Esophagus muscularis mucosa (tissue), 3 donors: ENCODE measurements at regions not wholly inside any gene's neighbourhood (a gene's known extent, or its start where the extent isn't known, plus 50 kb on each side); places are given as distances from the start of the nearest gene placed in this dataset.

Experiments
- POLR2A ChIP-seq: fragments of 450-650 bp; IDR thresholded peaks from one replicate; pipeline ENCODE4 v1.6.1; 2017; ENCODE audit warnings: antibody characterized with exemption, moderate library complexity, mild to moderate bottlenecking, low read depth
- POLR2AphosphoS5 ChIP-seq, 2 donors: sonication (generic); formaldehyde crosslinking; IDR thresholded peaks; one replicate each; pipeline ENCODE4 v1.6.1; 2017; ENCODE audit warnings: antibody characterized with exemption in 2 of 2
- TF ChIP-seq, protein P1 (sequence below), 3 experiments: fragments of 200-600 bp in 2 of 3; fragments of 450-650 bp in 1 of 3; sonication (generic) in 2 of 3; IDR thresholded peaks; one replicate each; pipeline ENCODE4 v1.5.1; 2017 to 2019; ENCODE audit warnings: antibody characterized with exemption in 3 of 3, mild to moderate bottlenecking in 2 of 3, moderate library complexity in 1 of 3

DNA sequence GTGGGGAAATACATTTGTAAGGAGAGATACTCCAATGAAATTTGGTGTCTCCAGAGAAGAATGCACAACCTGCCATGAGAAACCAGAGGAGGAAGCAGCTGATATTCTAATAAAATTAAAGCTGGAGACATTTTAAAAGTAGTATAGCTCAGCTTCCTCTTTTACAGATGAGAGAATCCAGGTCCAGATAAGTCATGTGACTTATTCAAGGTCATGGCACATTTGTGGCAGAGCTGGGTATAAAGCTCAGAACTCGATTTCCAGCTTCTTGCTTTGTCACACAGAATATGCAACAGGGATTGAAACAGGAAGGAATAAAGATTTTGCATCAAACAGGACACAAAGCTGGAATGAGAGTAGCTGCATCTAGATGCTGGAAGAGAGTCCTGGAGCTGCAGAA is 174.8 kb downstream of the EMP1 start:
- TF ChIP-seq POLR2A (no peak), POLR2AphosphoS5 (IDR thresholded peaks at IDR 0.05) (no peak)
- TF ChIP-seq, protein P1, sequence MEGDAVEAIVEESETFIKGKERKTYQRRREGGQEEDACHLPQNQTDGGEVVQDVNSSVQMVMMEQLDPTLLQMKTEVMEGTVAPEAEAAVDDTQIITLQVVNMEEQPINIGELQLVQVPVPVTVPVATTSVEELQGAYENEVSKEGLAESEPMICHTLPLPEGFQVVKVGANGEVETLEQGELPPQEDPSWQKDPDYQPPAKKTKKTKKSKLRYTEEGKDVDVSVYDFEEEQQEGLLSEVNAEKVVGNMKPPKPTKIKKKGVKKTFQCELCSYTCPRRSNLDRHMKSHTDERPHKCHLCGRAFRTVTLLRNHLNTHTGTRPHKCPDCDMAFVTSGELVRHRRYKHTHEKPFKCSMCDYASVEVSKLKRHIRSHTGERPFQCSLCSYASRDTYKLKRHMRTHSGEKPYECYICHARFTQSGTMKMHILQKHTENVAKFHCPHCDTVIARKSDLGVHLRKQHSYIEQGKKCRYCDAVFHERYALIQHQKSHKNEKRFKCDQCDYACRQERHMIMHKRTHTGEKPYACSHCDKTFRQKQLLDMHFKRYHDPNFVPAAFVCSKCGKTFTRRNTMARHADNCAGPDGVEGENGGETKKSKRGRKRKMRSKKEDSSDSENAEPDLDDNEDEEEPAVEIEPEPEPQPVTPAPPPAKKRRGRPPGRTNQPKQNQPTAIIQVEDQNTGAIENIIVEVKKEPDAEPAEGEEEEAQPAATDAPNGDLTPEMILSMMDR (IDR thresholded peaks at IDR 0.05) = no peak
